HUES64 (cell line): ENCODE measurements at regions not wholly inside any gene's neighbourhood (a gene's known extent, or its start where the extent isn't known, plus 50 kb on each side); places are given as distances from the start of the nearest gene placed in this dataset.
"Not testable (repeated sequence)": the region's sequence is repeated elsewhere in the genome, so short reads cannot be mapped to it uniquely, and the experiment has no call there.

Experiments
- H3K27ac ChIP-seq: 2 replicates; pipeline ENCODE4 v1.7.0; 2013; ENCODE audit warnings: low read depth, low read length, inconsistent platforms
- H3K27me3 ChIP-seq: 2 replicates; pipeline ENCODE4 v1.6.1; 2013; ENCODE audit warnings: mild to moderate bottlenecking, low read length; ENCODE audit not compliant: insufficient read depth
- H3K36me3 ChIP-seq: 2 replicates; pipeline ENCODE4 v1.6.1; 2013; ENCODE audit warnings: mild to moderate bottlenecking, low read length; ENCODE audit not compliant: insufficient read depth
- H3K4me1 ChIP-seq: 2 replicates; pipeline ENCODE4 v1.6.1; 2013; ENCODE audit warnings: mild to moderate bottlenecking, low read length, moderate library complexity; ENCODE audit not compliant: insufficient read depth
- H3K4me3 ChIP-seq: 2 replicates; pipeline ENCODE4 v1.5.1; 2013; ENCODE audit warnings: mild to moderate bottlenecking, low read length, moderate library complexity
- H3K9ac ChIP-seq: 2 replicates; pipeline ENCODE4 v1.6.1; 2013; ENCODE audit warnings: mild to moderate bottlenecking, low read depth, low read length
- H3K9me3 ChIP-seq: 2 replicates; pipeline ENCODE4 v1.6.1; 2013; ENCODE audit warnings: low read depth, low read length; ENCODE audit not compliant: insufficient read depth
- WGBS: fragments of 150-250, 120-280 bp; methylation state at CpG from one replicate; pipeline ENCODE4 v1.1.7; 2013; ENCODE audit warnings: missing lambda C conversion rate; 5-methylcytosine and 5-hydroxymethylcytosine counted together

- 40% methylated on average over 2 of the region's 2 CpGs for WGBS
- peak overlapping the region; percentile 64; the same call in 1 of the 2 replicates for H3K27ac ChIP-seq
- no peaks in the 10 kb centered on the region for H3K27me3 ChIP-seq
- no peak overlapping the region for H3K9ac ChIP-seq
- H3K36me3 ChIP-seq: no peaks in the 10 kb centered on the region
- no peak overlapping the region for H3K4me3 ChIP-seq
- H3K9me3 ChIP-seq: no peaks in the 10 kb centered on the region
- peaks cover 51% of the 10 kb centered on the region for H3K4me1 ChIP-seq
Measured at GRCh38 chr12:61566183-61566582, 694.0 kb upstream of the USP15 start.

GRCh38 chr12:61574339-61574738 is 685.9 kb upstream of the USP15 start:
- Histone ChIP-seq H3K4me1 (peaks cover under 1% of the 10 kb centered on the region; the same call in 1 of the 2 replicates), H3K9me3 (no peaks in the 10 kb centered on the region), H3K27ac (no peak overlapping the region), H3K4me3 (no peak overlapping the region), H3K36me3 (no peaks in the 10 kb centered on the region), H3K9ac (no peak overlapping the region), H3K27me3 (no peaks in the 10 kb centered on the region)
- WGBS: 93% methylated on average over 2 of the region's 3 CpGs

GRCh38 chr12:61584943-61585342 is 675.3 kb upstream of the USP15 start:
- Histone ChIP-seq H3K9ac (no peak overlapping the region), H3K27me3 (no peaks in the 10 kb centered on the region), H3K27ac (no peak overlapping the region), H3K4me3 (no peak overlapping the region), H3K4me1 (no peaks in the 10 kb centered on the region), H3K36me3 (no peaks in the 10 kb centered on the region), H3K9me3 (0 out of 2 replicates have a peak, but pooled peaks cover 12% of the 10 kb centered on the region)
- WGBS: 100% methylated on average over 1 of the region's 1 CpG

GRCh38 chr12:61590864-61591263 is 669.3 kb upstream of the USP15 start:
- not testable (repeated sequence) for H3K36me3 ChIP-seq, H3K4me1 ChIP-seq, H3K27ac ChIP-seq, H3K9ac ChIP-seq, H3K27me3 ChIP-seq, H3K4me3 ChIP-seq
- 0 out of 2 replicates have a peak, but pooled peaks cover 15% of the 10 kb centered on the region for H3K9me3 ChIP-seq

- no peak overlapping the region for H3K27ac ChIP-seq
- H3K4me3 ChIP-seq: no peak overlapping the region
- no peaks in the 10 kb centered on the region for H3K4me1 ChIP-seq
- no peaks in the 10 kb centered on the region for H3K36me3 ChIP-seq
- no peak overlapping the region for H3K9ac ChIP-seq
- H3K27me3 ChIP-seq: no peaks in the 10 kb centered on the region
- no peaks in the 10 kb centered on the region for H3K9me3 ChIP-seq
Measured at GRCh38 chr12:61610143-61610542, 650.1 kb upstream of the USP15 start.

- Histone ChIP-seq H3K36me3 (no peaks in the 10 kb centered on the region), H3K9ac (no peak overlapping the region), H3K27me3 (no peaks in the 10 kb centered on the region), H3K9me3 (peaks cover 13% of the 10 kb centered on the region), H3K4me1 (peaks cover 7% of the 10 kb centered on the region), H3K4me3 (no peak overlapping the region), H3K27ac (no peak overlapping the region)
- 60% methylated on average over 2 of the region's 2 CpGs for WGBS
Measured at GRCh38 chr12:61629702-61630101, 630.5 kb upstream of the USP15 start.

GRCh38 chr12:61646639-61647038 is 613.6 kb upstream of the USP15 start:
- no peak overlapping the region for H3K9ac ChIP-seq
- no peaks in the 10 kb centered on the region for H3K9me3 ChIP-seq
- H3K4me3 ChIP-seq: no peak overlapping the region
- peaks cover 18% of the 10 kb centered on the region for H3K4me1 ChIP-seq
- H3K36me3 ChIP-seq: no peaks in the 10 kb centered on the region
- no peaks in the 10 kb centered on the region for H3K27me3 ChIP-seq
- no peak overlapping the region for H3K27ac ChIP-seq
- WGBS: 60% methylated on average over 2 of the region's 3 CpGs

- Histone ChIP-seq H3K27me3 (no peaks in the 10 kb centered on the region), H3K9me3 (no peaks in the 10 kb centered on the region), H3K4me1 (peaks cover 18% of the 10 kb centered on the region), H3K36me3 (no peaks in the 10 kb centered on the region), H3K4me3 (no peak overlapping the region), H3K9ac (no peak overlapping the region), H3K27ac (no peak overlapping the region)
- WGBS: 94% methylated on average over 2 of the region's 2 CpGs
Measured at GRCh38 chr12:61647566-61647965, 612.6 kb upstream of the USP15 start.

GRCh38 chr12:61652265-61652664 is 607.9 kb upstream of the USP15 start:
- Histone ChIP-seq H3K9me3 (no peaks in the 10 kb centered on the region), H3K4me3 (no peak overlapping the region), H3K27me3 (no peaks in the 10 kb centered on the region), H3K27ac (no peak overlapping the region), H3K36me3 (no peaks in the 10 kb centered on the region), H3K9ac (no peak overlapping the region), H3K4me1 (peaks cover 19% of the 10 kb centered on the region)
- WGBS: 100% methylated on average over 1 of the region's 2 CpGs

GRCh38 chr12:61654698-61655097 is 605.5 kb upstream of the USP15 start:
- no peak overlapping the region for H3K27ac ChIP-seq
- no peak overlapping the region for H3K4me3 ChIP-seq
- 75% methylated on average over 3 of the region's 3 CpGs for WGBS

GRCh38 chr12:61655241-61655640 is 605.0 kb upstream of the USP15 start:
- Histone ChIP-seq H3K27ac (no peak overlapping the region), H3K27me3 (no peaks in the 10 kb centered on the region), H3K4me1 (peaks cover 17% of the 10 kb centered on the region), H3K36me3 (no peaks in the 10 kb centered on the region), H3K4me3 (no peak overlapping the region), H3K9ac (no peak overlapping the region), H3K9me3 (no peaks in the 10 kb centered on the region)
- WGBS: 97% methylated on average over 1 of the region's 1 CpG

More at GRCh38 chr12:61654698-61655097, 605.5 kb upstream of the USP15 start:
- Histone ChIP-seq H3K27me3 (no peaks in the 10 kb centered on the region), H3K9ac (no peak overlapping the region), H3K36me3 (no peaks in the 10 kb centered on the region), H3K9me3 (no peaks in the 10 kb centered on the region), H3K4me1 (peaks cover 17% of the 10 kb centered on the region)

- H3K27me3 ChIP-seq: no peaks in the 10 kb centered on the region
- no peak overlapping the region for H3K27ac ChIP-seq
- no peaks in the 10 kb centered on the region for H3K4me1 ChIP-seq
- H3K4me3 ChIP-seq: no peak overlapping the region
- H3K9me3 ChIP-seq: peaks cover 24% of the 10 kb centered on the region
- 83% methylated on average over 1 of the region's 1 CpG for WGBS
- no peak overlapping the region for H3K9ac ChIP-seq
- H3K36me3 ChIP-seq: no peaks in the 10 kb centered on the region
Measured at GRCh38 chr12:61667676-61668075, 592.5 kb upstream of the USP15 start.
